ENCODE measurements at regions not wholly inside any gene's neighbourhood (a gene's known extent, or its start where the extent isn't known, plus 50 kb on each side); places are given as distances from the start of the nearest gene placed in this dataset.

DNA sequence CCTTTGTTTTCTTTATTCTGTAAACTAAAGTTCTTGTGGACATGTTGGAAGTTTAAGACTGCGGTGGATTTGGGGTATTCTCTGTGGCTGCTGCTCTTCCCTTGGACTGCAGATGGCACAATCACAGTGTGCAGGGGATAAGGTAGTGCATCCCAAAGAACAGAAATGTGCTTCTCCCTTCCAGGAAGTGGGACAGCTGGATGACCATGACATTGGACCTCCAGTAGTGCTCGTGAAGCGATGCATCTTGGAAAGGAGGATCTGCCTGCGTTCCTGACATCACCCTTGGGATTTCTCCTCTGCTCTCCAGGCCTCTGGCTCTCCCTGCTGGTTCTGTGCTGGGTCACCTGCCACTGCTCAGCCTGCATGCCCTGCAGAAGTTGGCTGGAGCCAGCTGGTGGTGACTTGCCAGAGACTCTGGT is 109.9 kb downstream of the SLC4A3 start:
- no peak overlapping the region for H3K27ac ChIP-seq (ENCODE audit: low read depth, low read length)
- Mint-ChIP-seq H3K27me3 (peaks cover 11 to 43% (median 27%) of the 10 kb centered on the region in 5 donors), H3K4me1 (no peaks in the 10 kb centered on the region), H3K4me3 (no peak overlapping the region), H3K9me3 (no peaks in the 10 kb centered on the region), H3K36me3 (no peaks in the 10 kb centered on the region), H3K27ac (peak overlapping the region in 1 of 9 donors; percentile 13)
- no peaks in the 10 kb centered on the region for H3K27me3 ChIP-seq (ENCODE audit: control insufficient read depth in 2 of 2, insufficient read depth in 2 of 2, low read length in 2 of 2)
- intact Hi-C loops (cut with micrococcal nuclease), result loop anchor here in 1 of 2 donors (5.0 kb wide), 1 partner anchor 950 kb away; no protein-coding TSS in a partner anchor
- POLR2A ChIA-PET, result no interaction called here
- H3K4me1 ChIP-seq (ENCODE audit: control insufficient read depth in 2 of 2, insufficient read depth in 2 of 2, low read length in 2 of 2), result no peaks in the 10 kb centered on the region
- no peaks in the 10 kb centered on the region for H3K9me3 ChIP-seq (ENCODE audit: control insufficient read depth in 2 of 3, low read length in 3 of 3)
- DNase-seq, result no peak
- no peak for ATAC-seq
- CTCF ChIA-PET, result interaction anchor here (0.6 kb wide), 1 partner anchor 15 kb away, joined by 3 read pairs; no protein-coding TSS in a partner anchor
- H3K4me3 ChIP-seq (ENCODE audit: low read length), result no peak overlapping the region
- no peaks in the 10 kb centered on the region for H3K36me3 ChIP-seq (ENCODE audit: control insufficient read depth in 2 of 3, insufficient read depth in 3 of 3, low read length in 3 of 3)

DNA sequence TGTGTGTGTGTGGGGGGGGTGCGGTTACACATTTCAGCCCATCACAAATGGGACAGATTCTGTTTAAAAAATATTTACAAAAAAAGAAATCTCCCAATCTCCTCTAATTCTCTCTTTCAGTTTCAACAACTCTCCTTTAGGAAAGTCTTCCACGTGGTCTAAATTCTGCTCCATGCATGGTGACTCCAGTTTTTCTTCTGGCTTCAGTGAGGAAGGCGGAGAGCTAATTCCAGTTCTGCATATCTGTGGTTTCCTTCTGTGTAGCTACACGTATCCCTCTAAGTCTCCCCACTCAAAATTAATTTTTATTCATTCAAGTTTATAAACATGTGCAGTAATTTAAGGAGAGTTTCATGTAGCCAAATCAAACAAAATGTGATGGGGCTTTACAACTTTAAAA is 111.6 kb downstream of the SLC4A3 start:
- no peaks in the 10 kb centered on the region for H3K27me3 ChIP-seq (ENCODE audit: control insufficient read depth in 2 of 2, insufficient read depth in 2 of 2, low read length in 2 of 2)
- peaks cover 9 to 35% (median 21%) of the 10 kb centered on the region in 5 donors for H3K27me3 Mint-ChIP-seq
- intact Hi-C loops (cut with micrococcal nuclease), result loop anchor here in 1 of 2 donors (5.0 kb wide), 1 partner anchor 948 kb away; no protein-coding TSS in a partner anchor
- no peak overlapping the region for H3K4me3 Mint-ChIP-seq
- ChIA-PET POLR2A (no interaction called here), CTCF (no interaction called here)
- no peaks in the 10 kb centered on the region for H3K36me3 Mint-ChIP-seq
- DNase-seq, result no peak
- no peak overlapping the region for H3K4me3 ChIP-seq (ENCODE audit: low read length)
- no peaks in the 10 kb centered on the region for H3K36me3 ChIP-seq (ENCODE audit: control insufficient read depth in 2 of 3, insufficient read depth in 3 of 3, low read length in 3 of 3)
- no peaks in the 10 kb centered on the region for H3K9me3 ChIP-seq (ENCODE audit: control insufficient read depth in 2 of 3, low read length in 3 of 3)
- no peaks in the 10 kb centered on the region for H3K9me3 Mint-ChIP-seq
- H3K4me1 Mint-ChIP-seq, result no peaks in the 10 kb centered on the region
- H3K27ac Mint-ChIP-seq, result no peak overlapping the region
- H3K4me1 ChIP-seq (ENCODE audit: control insufficient read depth in 2 of 2, insufficient read depth in 2 of 2, low read length in 2 of 2), result no peaks in the 10 kb centered on the region
- H3K27ac ChIP-seq (ENCODE audit: low read depth, low read length), result no peak overlapping the region
- ATAC-seq, result no peak

DNA sequence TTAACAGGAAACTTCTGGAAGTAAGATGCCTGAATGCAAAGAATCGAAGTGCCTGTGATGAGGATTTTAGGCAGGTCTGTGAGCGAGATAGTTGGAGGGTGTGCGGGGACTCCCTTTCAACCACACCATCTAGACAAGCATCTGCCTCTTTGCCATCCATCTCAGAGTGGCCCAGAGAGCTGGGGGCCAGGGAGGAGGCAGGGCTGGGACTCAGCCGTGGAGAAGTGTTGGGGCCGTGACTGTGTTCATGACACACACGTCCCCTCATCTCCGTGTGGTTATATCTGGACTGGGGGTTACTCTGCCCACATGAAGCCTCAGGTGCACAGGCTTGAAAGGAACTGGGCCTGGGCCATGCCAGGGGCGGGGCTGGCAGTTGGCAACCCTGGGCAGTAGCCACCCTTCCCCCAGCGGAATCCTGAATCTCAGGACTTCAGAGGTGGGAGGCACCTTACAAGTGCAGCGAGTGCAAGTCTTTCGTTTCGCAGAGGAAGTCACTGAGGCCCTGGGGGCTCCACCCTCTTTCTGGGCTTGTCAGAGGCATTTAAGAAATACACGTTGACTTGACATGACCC is 112.5 kb downstream of the SLC4A3 start:
- H3K9me3 Mint-ChIP-seq, result no peaks in the 10 kb centered on the region
- H3K36me3 Mint-ChIP-seq, result no peaks in the 10 kb centered on the region
- H3K27ac Mint-ChIP-seq, result no peak overlapping the region
- CTCF ChIA-PET, result no interaction called here
- intact Hi-C loops (cut with micrococcal nuclease), result loop anchor here in 1 of 2 donors (5.0 kb wide), 1 partner anchor 947 kb away; no protein-coding TSS in a partner anchor
- POLR2A ChIA-PET, result no interaction called here
- H3K4me3 Mint-ChIP-seq, result no peak overlapping the region
- no peaks in the 10 kb centered on the region for H3K4me1 Mint-ChIP-seq
- Histone ChIP-seq H3K4me3 (ENCODE audit: low read length) (no peak overlapping the region), H3K27me3 (ENCODE audit: control insufficient read depth in 2 of 2, insufficient read depth in 2 of 2, low read length in 2 of 2) (no peaks in the 10 kb centered on the region), H3K4me1 (ENCODE audit: control insufficient read depth in 2 of 2, insufficient read depth in 2 of 2, low read length in 2 of 2) (no peaks in the 10 kb centered on the region), H3K36me3 (ENCODE audit: control insufficient read depth in 2 of 3, insufficient read depth in 3 of 3, low read length in 3 of 3) (no peaks in the 10 kb centered on the region), H3K27ac (ENCODE audit: low read depth, low read length) (no peak overlapping the region), H3K9me3 (ENCODE audit: control insufficient read depth in 2 of 3, low read length in 3 of 3) (no peaks in the 10 kb centered on the region)
- H3K27me3 Mint-ChIP-seq, result peaks cover 9 to 29% (median 21%) of the 10 kb centered on the region in 5 donors
- no peak for ATAC-seq
- no peak for DNase-seq

DNA sequence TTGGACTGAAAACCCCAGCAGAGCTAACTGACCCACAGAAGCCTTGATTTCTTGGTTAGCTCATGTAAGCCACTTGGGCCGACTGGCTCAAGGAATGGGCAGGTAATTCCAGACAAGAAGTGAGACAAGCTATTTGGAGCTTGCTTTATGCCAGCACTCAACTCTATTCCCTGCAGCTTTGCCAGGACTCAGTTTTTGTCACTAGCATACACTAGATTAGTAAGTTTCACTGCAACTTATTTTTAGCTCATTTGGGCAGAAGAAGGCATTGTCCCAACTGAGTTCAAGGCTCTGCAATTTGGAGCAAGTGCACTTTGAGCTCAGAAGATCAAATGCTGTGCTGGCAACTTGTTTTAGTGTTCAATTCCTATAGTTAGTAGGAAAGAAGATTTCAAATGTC is 116.1 kb downstream of the SLC4A3 start:
- H3K27ac Mint-ChIP-seq, result no peak overlapping the region
- Histone ChIP-seq H3K4me1 (ENCODE audit: control insufficient read depth in 2 of 2, insufficient read depth in 2 of 2, low read length in 2 of 2) (no peaks in the 10 kb centered on the region), H3K27ac (ENCODE audit: low read depth, low read length) (no peak overlapping the region), H3K36me3 (ENCODE audit: control insufficient read depth in 2 of 3, insufficient read depth in 3 of 3, low read length in 3 of 3) (no peaks in the 10 kb centered on the region), H3K4me3 (ENCODE audit: low read length) (no peak overlapping the region), H3K9me3 (ENCODE audit: control insufficient read depth in 2 of 3, low read length in 3 of 3) (no peaks in the 10 kb centered on the region), H3K27me3 (ENCODE audit: control insufficient read depth in 2 of 2, insufficient read depth in 2 of 2, low read length in 2 of 2) (no peaks in the 10 kb centered on the region)
- H3K36me3 Mint-ChIP-seq, result no peaks in the 10 kb centered on the region
- peaks cover 0 to 16% (median 11%) of the 10 kb centered on the region in 5 donors for H3K27me3 Mint-ChIP-seq
- ChIA-PET CTCF (no interaction called here), POLR2A (no interaction called here)
- no peaks in the 10 kb centered on the region for H3K4me1 Mint-ChIP-seq
- H3K9me3 Mint-ChIP-seq, result no peaks in the 10 kb centered on the region
- no peak overlapping the region for H3K4me3 Mint-ChIP-seq
- intact Hi-C loops (cut with micrococcal nuclease), result no loop called here
- DNase-seq (no peak), ATAC-seq (no peak)

DNA sequence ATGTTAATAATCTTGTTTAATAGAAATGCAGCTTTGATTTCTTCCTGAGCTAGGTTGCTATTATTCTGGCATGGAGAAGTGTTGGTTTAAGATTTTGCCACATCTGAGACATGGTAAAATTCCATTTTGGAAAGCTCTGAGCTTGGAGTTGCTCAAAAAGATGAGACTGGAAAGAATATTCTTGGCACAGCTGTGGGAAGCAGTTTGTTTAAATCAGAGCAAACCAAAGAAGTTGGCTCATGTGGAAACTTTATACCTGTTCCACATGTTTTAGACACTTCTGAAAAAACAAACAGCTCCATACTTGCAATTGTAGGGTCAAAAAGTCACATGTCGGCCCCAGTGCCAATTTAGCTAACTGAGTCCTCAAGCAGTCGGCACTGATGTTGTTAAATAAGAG is 116.6 kb downstream of the SLC4A3 start:
- ChIA-PET CTCF (no interaction called here), POLR2A (no interaction called here)
- ATAC-seq (no peak), DNase-seq (no peak)
- Histone ChIP-seq H3K9me3 (ENCODE audit: control insufficient read depth in 2 of 3, low read length in 3 of 3) (no peaks in the 10 kb centered on the region), H3K27me3 (ENCODE audit: control insufficient read depth in 2 of 2, insufficient read depth in 2 of 2, low read length in 2 of 2) (no peaks in the 10 kb centered on the region), H3K4me1 (ENCODE audit: control insufficient read depth in 2 of 2, insufficient read depth in 2 of 2, low read length in 2 of 2) (no peaks in the 10 kb centered on the region), H3K4me3 (ENCODE audit: low read length) (no peak overlapping the region), H3K36me3 (ENCODE audit: control insufficient read depth in 2 of 3, insufficient read depth in 3 of 3, low read length in 3 of 3) (no peaks in the 10 kb centered on the region), H3K27ac (ENCODE audit: low read depth, low read length) (no peak overlapping the region)
- no peak overlapping the region for H3K27ac Mint-ChIP-seq
- H3K27me3 Mint-ChIP-seq, result peaks cover 0 to 20% (median 11%) of the 10 kb centered on the region in 5 donors
- H3K4me3 Mint-ChIP-seq, result no peak overlapping the region
- intact Hi-C loops (cut with micrococcal nuclease), result no loop called here
- no peaks in the 10 kb centered on the region for H3K4me1 Mint-ChIP-seq
- no peaks in the 10 kb centered on the region for H3K36me3 Mint-ChIP-seq
- H3K9me3 Mint-ChIP-seq, result no peaks in the 10 kb centered on the region

DNA sequence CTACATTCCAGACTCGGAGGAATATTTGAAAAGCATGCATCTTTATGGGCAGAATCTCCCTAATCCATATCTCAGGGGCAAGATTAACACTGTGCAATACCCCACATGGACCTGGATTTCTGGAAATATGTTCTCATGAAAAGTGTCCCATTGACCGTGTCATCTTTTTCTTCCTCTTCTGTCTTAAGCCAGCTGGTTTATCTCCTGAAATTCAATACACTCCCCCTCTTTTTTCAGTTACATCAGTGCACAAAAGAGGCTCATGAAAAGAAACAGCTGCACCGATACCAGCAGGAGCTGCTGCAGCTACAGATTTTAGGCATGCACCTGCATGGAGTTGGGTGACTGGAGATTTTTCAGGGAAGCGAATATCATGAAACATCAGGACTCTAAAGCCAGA is 117.2 kb downstream of the SLC4A3 start:
- no peaks in the 10 kb centered on the region for H3K4me1 ChIP-seq (ENCODE audit: control insufficient read depth in 2 of 2, insufficient read depth in 2 of 2, low read length in 2 of 2)
- Mint-ChIP-seq H3K4me3 (no peak overlapping the region), H3K4me1 (no peaks in the 10 kb centered on the region), H3K9me3 (no peaks in the 10 kb centered on the region), H3K27me3 (peaks cover 0 to 20% (median 7%) of the 10 kb centered on the region in 5 donors), H3K27ac (no peak overlapping the region), H3K36me3 (no peaks in the 10 kb centered on the region)
- H3K4me3 ChIP-seq (ENCODE audit: low read length), result no peak overlapping the region
- intact Hi-C loops (cut with micrococcal nuclease), result no loop called here
- no peak overlapping the region for H3K27ac ChIP-seq (ENCODE audit: low read depth, low read length)
- H3K27me3 ChIP-seq (ENCODE audit: control insufficient read depth in 2 of 2, insufficient read depth in 2 of 2, low read length in 2 of 2), result no peaks in the 10 kb centered on the region
- H3K36me3 ChIP-seq (ENCODE audit: control insufficient read depth in 2 of 3, insufficient read depth in 3 of 3, low read length in 3 of 3), result no peaks in the 10 kb centered on the region
- DNase-seq, result no peak
- ATAC-seq, result no peak
- ChIA-PET POLR2A (no interaction called here), CTCF (interaction anchor here (0.6 kb wide), 1 partner anchor 96 kb away, joined by 4 read pairs; no protein-coding TSS in a partner anchor)
- no peaks in the 10 kb centered on the region for H3K9me3 ChIP-seq (ENCODE audit: control insufficient read depth in 2 of 3, low read length in 3 of 3)

DNA sequence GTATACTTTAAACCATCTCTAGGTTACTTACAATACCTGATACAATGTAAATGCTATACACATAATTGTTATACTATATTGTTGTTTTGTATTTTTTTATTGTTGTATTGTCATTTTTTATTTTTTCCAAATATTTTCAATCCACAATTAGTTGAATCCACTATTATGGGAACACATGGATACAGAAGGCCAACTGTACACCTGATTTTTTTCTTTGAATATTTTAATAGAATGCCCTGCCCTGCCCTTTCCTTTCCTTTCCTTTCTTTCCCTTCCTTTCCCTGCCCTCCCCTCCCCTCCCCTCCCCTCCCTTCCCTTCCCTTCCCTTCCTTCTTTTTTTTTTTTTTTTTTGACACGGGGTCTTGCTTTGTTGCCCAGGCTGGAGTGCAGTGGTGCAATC is 120.2 kb downstream of the SLC4A3 start:
- H3K27ac ChIP-seq (ENCODE audit: low read depth, low read length), result no peak overlapping the region
- Mint-ChIP-seq H3K36me3 (peaks cover 0 to 4% (median 0%) of the 10 kb centered on the region in 5 donors), H3K27me3 (peaks cover 0 to 18% (median 6%) of the 10 kb centered on the region in 5 donors), H3K4me3 (no peak overlapping the region), H3K4me1 (no peaks in the 10 kb centered on the region), H3K27ac (no peak overlapping the region), H3K9me3 (peaks cover 0 to 15% (median 4%) of the 10 kb centered on the region in 11 donors)
- no peaks in the 10 kb centered on the region for H3K36me3 ChIP-seq (ENCODE audit: control insufficient read depth in 2 of 3, insufficient read depth in 3 of 3, low read length in 3 of 3)
- no peak overlapping the region for H3K4me3 ChIP-seq (ENCODE audit: low read length)
- no peak for ATAC-seq
- no peaks in the 10 kb centered on the region for H3K9me3 ChIP-seq (ENCODE audit: control insufficient read depth in 2 of 3, low read length in 3 of 3)
- CTCF ChIA-PET, result no interaction called here
- H3K27me3 ChIP-seq (ENCODE audit: control insufficient read depth in 2 of 2, insufficient read depth in 2 of 2, low read length in 2 of 2), result no peaks in the 10 kb centered on the region
- POLR2A ChIA-PET, result no interaction called here
- intact Hi-C loops (cut with micrococcal nuclease), result no loop called here
- no peaks in the 10 kb centered on the region for H3K4me1 ChIP-seq (ENCODE audit: control insufficient read depth in 2 of 2, insufficient read depth in 2 of 2, low read length in 2 of 2)
- no peak for DNase-seq
